Breast epithelium (tissue), 4 donors: ENCODE measurements at regions not wholly inside any gene's neighbourhood (a gene's known extent, or its start where the extent isn't known, plus 50 kb on each side); places are given as distances from the start of the nearest gene placed in this dataset.
"Not testable (repeated sequence)": the region's sequence is repeated elsewhere in the genome, so short reads cannot be mapped to it uniquely, and the experiment has no call there.

Source experiments
- DNase-seq, 2 donors: peaks; one replicate each; pipeline ENCODE4 v3.0.0-alpha.2; 2019; ENCODE audit warnings: low spot score in 2 of 2
- H3K27ac ChIP-seq, 2 donors: fragments of 200-600 bp; sonication (generic) in 1 of 2; one replicate each; pipeline ENCODE4 v1.5.1; 2016 to 2019; ENCODE audit warnings: mild to moderate bottlenecking in 1 of 2
- H3K27me3 ChIP-seq, 2 donors: fragments of 200-600 bp; sonication (generic) in 1 of 2; one replicate each; pipeline versions ENCODE4 v1.5.1 to v1.6.0; 2017 to 2019; ENCODE audit warnings: control low read depth in 1 of 2, mild to moderate bottlenecking in 1 of 2
- H3K36me3 ChIP-seq: fragments of 200-600 bp; one replicate; pipeline ENCODE4 v1.5.1; 2019
- H3K4me1 ChIP-seq, 2 donors: fragments of 200-600 bp; sonication (generic); one replicate each; pipeline ENCODE4 v1.5.1; 2016 to 2019; ENCODE audit warnings: control low read depth in 1 of 2
- H3K4me3 ChIP-seq, 3 donors: fragments of 200-600 bp; sonication (generic); 1 replicate in 2 of 3; 2 replicates in 1 of 3; pipeline ENCODE4 v1.5.1; 2016 to 2019; ENCODE audit warnings: mild to moderate bottlenecking in 3 of 3, moderate library complexity in 2 of 3
- H3K9me3 ChIP-seq, 2 donors: fragments of 200-600 bp; sonication (generic) in 1 of 2; one replicate each; pipeline ENCODE4 v1.5.1; 2016 to 2019; ENCODE audit warnings: control low read depth in 1 of 2
- POLR2A ChIP-seq: fragments of 450-650 bp; IDR thresholded peaks from one replicate; pipeline ENCODE4 v1.6.1; 2016; ENCODE audit warnings: antibody characterized with exemption, mild to moderate bottlenecking, moderate library complexity
- POLR2AphosphoS5 ChIP-seq, 3 donors: sonication (generic); formaldehyde crosslinking; IDR thresholded peaks; one replicate each; pipeline ENCODE4 v1.6.1; 2017; ENCODE audit warnings: antibody characterized with exemption in 3 of 3
- intact Hi-C: fragments of 100-400 bp; cut with DNase I; formaldehyde crosslinking; loops from one replicate; pipeline ENCODE4 v1.15.1; 2023; ENCODE audit warnings: low total_unique reads
- TF ChIP-seq, protein P1 (sequence below), 3 donors: fragments of 450-650 bp; IDR thresholded peaks; one replicate each; pipeline ENCODE4 v1.5.1; 2016 to 2017; ENCODE audit warnings: antibody characterized with exemption in 3 of 3, mild to moderate bottlenecking in 3 of 3, moderate library complexity in 3 of 3

GRCh38 chr1:72397786-72398185 lies 115.4 kb upstream of the NEGR1 start:
- no peaks in the 10 kb centered on the region for H3K36me3 ChIP-seq
- no peak overlapping the region for H3K4me3 ChIP-seq
- TF ChIP-seq POLR2AphosphoS5 (IDR thresholded peaks at IDR 0.05) = no peak
- TF ChIP-seq POLR2A = no peak
- TF ChIP-seq, protein P1, sequence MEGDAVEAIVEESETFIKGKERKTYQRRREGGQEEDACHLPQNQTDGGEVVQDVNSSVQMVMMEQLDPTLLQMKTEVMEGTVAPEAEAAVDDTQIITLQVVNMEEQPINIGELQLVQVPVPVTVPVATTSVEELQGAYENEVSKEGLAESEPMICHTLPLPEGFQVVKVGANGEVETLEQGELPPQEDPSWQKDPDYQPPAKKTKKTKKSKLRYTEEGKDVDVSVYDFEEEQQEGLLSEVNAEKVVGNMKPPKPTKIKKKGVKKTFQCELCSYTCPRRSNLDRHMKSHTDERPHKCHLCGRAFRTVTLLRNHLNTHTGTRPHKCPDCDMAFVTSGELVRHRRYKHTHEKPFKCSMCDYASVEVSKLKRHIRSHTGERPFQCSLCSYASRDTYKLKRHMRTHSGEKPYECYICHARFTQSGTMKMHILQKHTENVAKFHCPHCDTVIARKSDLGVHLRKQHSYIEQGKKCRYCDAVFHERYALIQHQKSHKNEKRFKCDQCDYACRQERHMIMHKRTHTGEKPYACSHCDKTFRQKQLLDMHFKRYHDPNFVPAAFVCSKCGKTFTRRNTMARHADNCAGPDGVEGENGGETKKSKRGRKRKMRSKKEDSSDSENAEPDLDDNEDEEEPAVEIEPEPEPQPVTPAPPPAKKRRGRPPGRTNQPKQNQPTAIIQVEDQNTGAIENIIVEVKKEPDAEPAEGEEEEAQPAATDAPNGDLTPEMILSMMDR (IDR thresholded peaks at IDR 0.05) = no peak
- no peaks in the 10 kb centered on the region for H3K4me1 ChIP-seq
- H3K27ac ChIP-seq = no peak overlapping the region
- DNase-seq = no peak
- H3K9me3 ChIP-seq = no peaks in the 10 kb centered on the region
- no peaks in the 10 kb centered on the region for H3K27me3 ChIP-seq
- intact Hi-C loops = no loop called here

- no peaks in the 10 kb centered on the region for H3K27me3 ChIP-seq
- intact Hi-C loops = no loop called here
- DNase-seq = no peak
- no peaks in the 10 kb centered on the region for H3K9me3 ChIP-seq
- TF ChIP-seq, protein P1 (IDR thresholded peaks at IDR 0.05) = no peak
- no peak for TF ChIP-seq POLR2AphosphoS5 (IDR thresholded peaks at IDR 0.05)
- no peak for TF ChIP-seq POLR2A
- no peaks in the 10 kb centered on the region for H3K36me3 ChIP-seq
- no peak overlapping the region for H3K27ac ChIP-seq
- no peaks in the 10 kb centered on the region for H3K4me1 ChIP-seq
- no peak overlapping the region for H3K4me3 ChIP-seq
Observed at GRCh38 chr1:72394457-72394856, 112.1 kb upstream of the NEGR1 start.

GRCh38 chr1:72379072-72379471 lies 96.7 kb upstream of the NEGR1 start:
- no peak for TF ChIP-seq POLR2A
- TF ChIP-seq POLR2AphosphoS5 (IDR thresholded peaks at IDR 0.05) = no peak
- TF ChIP-seq, protein P1 (IDR thresholded peaks at IDR 0.05) = no peak
- Histone ChIP-seq H3K4me3 (no peak overlapping the region), H3K27me3 (no peaks in the 10 kb centered on the region), H3K9me3 (no peaks in the 10 kb centered on the region), H3K4me1 (no peaks in the 10 kb centered on the region), H3K36me3 (no peaks in the 10 kb centered on the region), H3K27ac (no peak overlapping the region)
- no peak for DNase-seq
- intact Hi-C loops = no loop called here

DNA sequence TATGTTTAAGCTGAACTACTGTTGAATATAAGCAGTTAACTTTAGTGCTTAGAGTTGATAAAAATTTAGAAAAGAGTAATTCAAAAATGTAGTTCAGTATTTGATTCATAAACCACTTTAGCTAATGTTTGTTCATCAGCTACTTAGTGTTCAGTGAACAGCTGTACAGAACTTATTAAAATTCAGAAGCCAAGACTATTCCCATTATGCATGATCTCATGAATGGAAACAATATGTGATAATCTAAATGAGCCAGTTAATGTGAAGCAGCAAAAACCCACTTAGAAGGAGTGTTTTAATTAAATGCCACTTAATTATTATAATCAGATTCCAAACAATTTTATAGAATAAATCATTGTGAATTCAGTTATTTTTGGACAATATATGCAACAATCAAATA lies 92.9 kb upstream of the NEGR1 start:
- no peak for DNase-seq
- Histone ChIP-seq H3K36me3 (no peaks in the 10 kb centered on the region), H3K9me3 (no peaks in the 10 kb centered on the region), H3K4me1 (no peaks in the 10 kb centered on the region), H3K27me3 (no peaks in the 10 kb centered on the region), H3K4me3 (no peak overlapping the region), H3K27ac (no peak overlapping the region)
- intact Hi-C loops = no loop called here
- TF ChIP-seq, protein P1 (IDR thresholded peaks at IDR 0.05) = no peak
- TF ChIP-seq POLR2AphosphoS5 (IDR thresholded peaks at IDR 0.05) = no peak
- no peak for TF ChIP-seq POLR2A

- Histone ChIP-seq H3K36me3 (no peaks in the 10 kb centered on the region), H3K27ac (no peak overlapping the region), H3K4me3 (no peak overlapping the region), H3K4me1 (no peaks in the 10 kb centered on the region), H3K27me3 (no peaks in the 10 kb centered on the region), H3K9me3 (no peaks in the 10 kb centered on the region)
- intact Hi-C loops = no loop called here
- DNase-seq = no peak
- TF ChIP-seq POLR2AphosphoS5 (IDR thresholded peaks at IDR 0.05) = no peak
- TF ChIP-seq, protein P1 (IDR thresholded peaks at IDR 0.05) = no peak
- TF ChIP-seq POLR2A = no peak
Observed at GRCh38 chr1:72371259-72372035, 89.1 kb upstream of the NEGR1 start.

GRCh38 chr1:72370836-72371235 lies 88.5 kb upstream of the NEGR1 start:
- DNase-seq, H3K4me3 ChIP-seq, H3K9me3 ChIP-seq, H3K27me3 ChIP-seq, H3K36me3 ChIP-seq, H3K4me1 ChIP-seq, H3K27ac ChIP-seq, intact Hi-C loops: not testable (repeated sequence)
